Right ventricle myocardium inferior (tissue), 1 donor: ENCODE measurements at regions not wholly inside any gene's neighbourhood (a gene's known extent, or its start where the extent isn't known, plus 50 kb on each side); places are given as distances from the start of the nearest gene placed in this dataset.
"Not testable (repeated sequence)": the region's sequence is repeated elsewhere in the genome, so short reads cannot be mapped to it uniquely, and the experiment has no call there.

Source experiments
- ATAC-seq: fragments of 200-7000 bp; cut with Tn5 transposase; one replicate; pipeline ENCODE4 v1.9.1; 2020; ENCODE audit warnings: mild to moderate bottlenecking, moderate library complexity
- DNase-seq: peaks from one replicate; pipeline ENCODE4 v3.0.0; 2021; ENCODE audit errors: missing footprints
- intact Hi-C: fragments of 100-400 bp; cut with DNase I; formaldehyde crosslinking; loops from one replicate; pipeline ENCODE4 v1.11.0; 2022
- donor health status: DM: no; HTN: yes; CAD: no; lungs with severe emphysema.

- no peak for ATAC-seq
- intact Hi-C loops = no loop called here
These were observed 1255.4 kb upstream of the SPRY2 start for GRCh38 chr13:81596224-81596753.

GRCh38 chr13:81591528-81592220, 1250.7 kb upstream of the SPRY2 start:
- no peak for ATAC-seq
- no peak for DNase-seq
- intact Hi-C loops = no loop called here

More at GRCh38 chr13:81596224-81596753, 1255.4 kb upstream of the SPRY2 start:
- DNase-seq = no peak

- ATAC-seq (no peak), DNase-seq (no peak)
- intact Hi-C loops = no loop called here
These were observed 1241.5 kb upstream of the SPRY2 start for GRCh38 chr13:81582381-81582780.

- no peak for ATAC-seq
- no peak for DNase-seq
- intact Hi-C loops = no loop called here
These were observed 1236.8 kb upstream of the SPRY2 start for GRCh38 chr13:81577601-81578195.

GRCh38 chr13:81568824-81569223, 1227.9 kb upstream of the SPRY2 start:
- DNase-seq = no peak
- no peak for ATAC-seq
- intact Hi-C loops = no loop called here

- no peak for DNase-seq
- no peak for ATAC-seq
- intact Hi-C loops = no loop called here
These were observed 1224.9 kb upstream of the SPRY2 start for GRCh38 chr13:81565849-81566248.

GRCh38 chr13:81563091-81563490, 1222.2 kb upstream of the SPRY2 start:
- intact Hi-C loops = no loop called here
- no peak for ATAC-seq
- no peak for DNase-seq

GRCh38 chr13:81562598-81562997, 1221.7 kb upstream of the SPRY2 start:
- DNase-seq (no peak), ATAC-seq (no peak)
- intact Hi-C loops = no loop called here

- intact Hi-C loops = no loop called here
- ATAC-seq = no peak
- DNase-seq = no peak
These were observed 1210.1 kb upstream of the SPRY2 start for GRCh38 chr13:81551036-81551435.

- DNase-seq, intact Hi-C loops, ATAC-seq: not testable (repeated sequence)
These were observed 1205.4 kb upstream of the SPRY2 start for GRCh38 chr13:81546294-81546693.

GRCh38 chr13:81540777-81541176, 1199.9 kb upstream of the SPRY2 start:
- ATAC-seq = no peak
- intact Hi-C loops = no loop called here
- no peak for DNase-seq

GRCh38 chr13:81539643-81540150, 1198.8 kb upstream of the SPRY2 start:
- no peak for ATAC-seq
- DNase-seq = no peak
- intact Hi-C loops = no loop called here

- no peak for ATAC-seq
- intact Hi-C loops = no loop called here
These were observed 1158.0 kb upstream of the SPRY2 start for GRCh38 chr13:81498969-81499368.

GRCh38 chr13:81493144-81493543, 1152.2 kb upstream of the SPRY2 start:
- ATAC-seq (no peak), DNase-seq (no peak)
- intact Hi-C loops = no loop called here

More at GRCh38 chr13:81498969-81499368, 1158.0 kb upstream of the SPRY2 start:
- no peak for DNase-seq

- DNase-seq (no peak), ATAC-seq (no peak)
- intact Hi-C loops = no loop called here
These were observed 1151.5 kb upstream of the SPRY2 start for GRCh38 chr13:81492449-81492848.

- no peak for DNase-seq
- intact Hi-C loops = no loop called here
- no peak for ATAC-seq
These were observed 1147.1 kb upstream of the SPRY2 start for GRCh38 chr13:81488021-81488420.

- intact Hi-C loops = no loop called here
- DNase-seq (no peak), ATAC-seq (no peak)
These were observed 1146.2 kb upstream of the SPRY2 start for GRCh38 chr13:81487151-81487550.

- intact Hi-C loops = no loop called here
- ATAC-seq (no peak), DNase-seq (no peak)
These were observed 1139.7 kb upstream of the SPRY2 start for GRCh38 chr13:81480634-81481033.

- intact Hi-C loops = no loop called here
- no peak for ATAC-seq
- no peak for DNase-seq
These were observed 1132.5 kb upstream of the SPRY2 start for GRCh38 chr13:81473366-81473899.

GRCh38 chr13:81458170-81458569, 1117.2 kb upstream of the SPRY2 start:
- DNase-seq (no peak), ATAC-seq (no peak)
- intact Hi-C loops = no loop called here
